ENCODE measurements at regions not wholly inside any gene's neighbourhood (a gene's known extent, or its start where the extent isn't known, plus 50 kb on each side); places are given as distances from the start of the nearest gene placed in this dataset.

GRCh38 chr5:136712628-136713027 is 347.3 kb upstream of the TRPC7 start:
- Mint-ChIP-seq H3K27ac (no peak overlapping the region), H3K4me3 (no peak overlapping the region), H3K36me3 (ENCODE audit: low read depth) (no peaks in the 10 kb centered on the region; the same call in 1 of the 3 replicates), H3K9me3 (peaks cover 2% of the 10 kb centered on the region; the same call in 1 of the 3 replicates), H3K27me3 (ENCODE audit: insufficient read depth, low read depth, poor library complexity) (no peaks in the 10 kb centered on the region), H3K4me1 (peaks cover 5% of the 10 kb centered on the region)
- Histone ChIP-seq H3K27ac (ENCODE audit: low read depth) (no peak overlapping the region), H3K79me2 (replicated peaks; ENCODE audit: insufficient read depth) (no peaks in the 10 kb centered on the region), H3K36me3 (ENCODE audit: insufficient read depth) (no peaks in the 10 kb centered on the region), H4K20me1 (replicated peaks; ENCODE audit: insufficient read depth) (no peaks in the 10 kb centered on the region), H3F3A (replicated peaks; ENCODE audit: low read depth) (no peaks in the 10 kb centered on the region), H3K4me3 (no peak overlapping the region), H3K4me1 (ENCODE audit: insufficient read depth) (peaks cover 1% of the 10 kb centered on the region; the same call in 1 of the 2 replicates), H3K9me2 (ENCODE audit: insufficient read depth) (0 out of 2 replicates have a peak, but pooled peaks cover 3% of the 10 kb centered on the region), H2AFZ (no peak overlapping the region), H3K4me2 (no peak overlapping the region), H3K27me3 (ENCODE audit: insufficient read depth) (no peaks in the 10 kb centered on the region)
- ATAC-seq, result no peak
- TF ChIP-seq POLR2AphosphoS5 (IDR thresholded peaks at IDR 0.05; ENCODE audit: low read depth), result no peak
- TF ChIP-seq JUNB (IDR thresholded peaks at IDR 0.05; ENCODE audit: unreplicated experiment), result no peak
- TF ChIP-seq, protein P1, sequence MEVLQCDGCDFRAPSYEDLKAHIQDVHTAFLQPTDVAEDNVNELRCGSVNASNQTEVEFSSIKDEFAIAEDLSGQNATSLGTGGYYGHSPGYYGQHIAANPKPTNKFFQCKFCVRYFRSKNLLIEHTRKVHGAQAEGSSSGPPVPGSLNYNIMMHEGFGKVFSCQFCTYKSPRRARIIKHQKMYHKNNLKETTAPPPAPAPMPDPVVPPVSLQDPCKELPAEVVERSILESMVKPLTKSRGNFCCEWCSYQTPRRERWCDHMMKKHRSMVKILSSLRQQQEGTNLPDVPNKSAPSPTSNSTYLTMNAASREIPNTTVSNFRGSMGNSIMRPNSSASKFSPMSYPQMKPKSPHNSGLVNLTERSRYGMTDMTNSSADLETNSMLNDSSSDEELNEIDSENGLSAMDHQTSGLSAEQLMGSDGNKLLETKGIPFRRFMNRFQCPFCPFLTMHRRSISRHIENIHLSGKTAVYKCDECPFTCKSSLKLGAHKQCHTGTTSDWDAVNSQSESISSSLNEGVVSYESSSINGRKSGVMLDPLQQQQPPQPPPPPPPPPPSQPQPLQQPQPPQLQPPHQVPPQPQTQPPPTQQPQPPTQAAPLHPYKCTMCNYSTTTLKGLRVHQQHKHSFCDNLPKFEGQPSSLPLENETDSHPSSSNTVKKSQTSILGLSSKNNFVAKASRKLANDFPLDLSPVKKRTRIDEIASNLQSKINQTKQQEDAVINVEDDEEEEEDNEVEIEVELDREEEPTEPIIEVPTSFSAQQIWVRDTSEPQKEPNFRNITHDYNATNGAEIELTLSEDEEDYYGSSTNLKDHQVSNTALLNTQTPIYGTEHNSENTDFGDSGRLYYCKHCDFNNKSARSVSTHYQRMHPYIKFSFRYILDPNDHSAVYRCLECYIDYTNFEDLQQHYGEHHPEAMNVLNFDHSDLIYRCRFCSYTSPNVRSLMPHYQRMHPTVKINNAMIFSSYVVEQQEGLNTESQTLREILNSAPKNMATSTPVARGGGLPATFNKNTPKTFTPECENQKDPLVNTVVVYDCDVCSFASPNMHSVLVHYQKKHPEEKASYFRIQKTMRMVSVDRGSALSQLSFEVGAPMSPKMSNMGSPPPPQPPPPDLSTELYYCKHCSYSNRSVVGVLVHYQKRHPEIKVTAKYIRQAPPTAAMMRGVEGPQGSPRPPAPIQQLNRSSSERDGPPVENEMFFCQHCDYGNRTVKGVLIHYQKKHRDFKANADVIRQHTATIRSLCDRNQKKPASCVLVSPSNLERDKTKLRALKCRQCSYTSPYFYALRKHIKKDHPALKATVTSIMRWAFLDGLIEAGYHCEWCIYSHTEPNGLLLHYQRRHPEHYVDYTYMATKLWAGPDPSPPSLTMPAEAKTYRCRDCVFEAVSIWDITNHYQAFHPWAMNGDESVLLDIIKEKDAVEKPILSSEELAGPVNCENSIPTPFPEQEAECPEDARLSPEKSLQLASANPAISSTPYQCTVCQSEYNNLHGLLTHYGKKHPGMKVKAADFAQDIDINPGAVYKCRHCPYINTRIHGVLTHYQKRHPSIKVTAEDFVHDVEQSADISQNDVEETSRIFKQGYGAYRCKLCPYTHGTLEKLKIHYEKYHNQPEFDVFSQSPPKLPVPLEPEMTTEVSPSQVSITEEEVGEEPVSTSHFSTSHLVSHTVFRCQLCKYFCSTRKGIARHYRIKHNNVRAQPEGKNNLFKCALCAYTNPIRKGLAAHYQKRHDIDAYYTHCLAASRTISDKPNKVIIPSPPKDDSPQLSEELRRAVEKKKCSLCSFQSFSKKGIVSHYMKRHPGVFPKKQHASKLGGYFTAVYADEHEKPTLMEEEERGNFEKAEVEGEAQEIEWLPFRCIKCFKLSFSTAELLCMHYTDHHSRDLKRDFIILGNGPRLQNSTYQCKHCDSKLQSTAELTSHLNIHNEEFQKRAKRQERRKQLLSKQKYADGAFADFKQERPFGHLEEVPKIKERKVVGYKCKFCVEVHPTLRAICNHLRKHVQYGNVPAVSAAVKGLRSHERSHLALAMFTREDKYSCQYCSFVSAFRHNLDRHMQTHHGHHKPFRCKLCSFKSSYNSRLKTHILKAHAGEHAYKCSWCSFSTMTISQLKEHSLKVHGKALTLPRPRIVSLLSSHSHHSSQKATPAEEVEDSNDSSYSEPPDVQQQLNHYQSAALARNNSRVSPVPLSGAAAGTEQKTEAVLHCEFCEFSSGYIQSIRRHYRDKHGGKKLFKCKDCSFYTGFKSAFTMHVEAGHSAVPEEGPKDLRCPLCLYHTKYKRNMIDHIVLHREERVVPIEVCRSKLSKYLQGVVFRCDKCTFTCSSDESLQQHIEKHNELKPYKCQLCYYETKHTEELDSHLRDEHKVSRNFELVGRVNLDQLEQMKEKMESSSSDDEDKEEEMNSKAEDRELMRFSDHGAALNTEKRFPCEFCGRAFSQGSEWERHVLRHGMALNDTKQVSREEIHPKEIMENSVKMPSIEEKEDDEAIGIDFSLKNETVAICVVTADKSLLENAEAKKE (CRISPR knock-in tag; IDR thresholded peaks at IDR 0.05), result no peak
- TF ChIP-seq REST (IDR thresholded peaks at IDR 0.05; ENCODE audit: unreplicated experiment), result no peak
- TF ChIP-seq, protein P2, sequence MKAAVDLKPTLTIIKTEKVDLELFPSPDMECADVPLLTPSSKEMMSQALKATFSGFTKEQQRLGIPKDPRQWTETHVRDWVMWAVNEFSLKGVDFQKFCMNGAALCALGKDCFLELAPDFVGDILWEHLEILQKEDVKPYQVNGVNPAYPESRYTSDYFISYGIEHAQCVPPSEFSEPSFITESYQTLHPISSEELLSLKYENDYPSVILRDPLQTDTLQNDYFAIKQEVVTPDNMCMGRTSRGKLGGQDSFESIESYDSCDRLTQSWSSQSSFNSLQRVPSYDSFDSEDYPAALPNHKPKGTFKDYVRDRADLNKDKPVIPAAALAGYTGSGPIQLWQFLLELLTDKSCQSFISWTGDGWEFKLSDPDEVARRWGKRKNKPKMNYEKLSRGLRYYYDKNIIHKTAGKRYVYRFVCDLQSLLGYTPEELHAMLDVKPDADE (IDR thresholded peaks at IDR 0.05), result no peak
- TF ChIP-seq STAT1 (IDR thresholded peaks at IDR 0.05; ENCODE audit: unreplicated experiment), result no peak
- no peak for TF ChIP-seq ZNF114 (CRISPR knock-in tag; IDR thresholded peaks at IDR 0.05)
- no peak for DNase-seq (ENCODE audit: low spot score)

Measured in GM23338 (cell line).